ENCODE measurements at regions not wholly inside any gene's neighbourhood (a gene's known extent, or its start where the extent isn't known, plus 50 kb on each side); places are given as distances from the start of the nearest gene placed in this dataset.
"Not testable (repeated sequence)": the region's sequence is repeated elsewhere in the genome, so short reads cannot be mapped to it uniquely, and the experiment has no call there.

GRCh38 chr5:92633176-92633575, 947.8 kb downstream of the NR2F1-AS1 start:
- Histone ChIP-seq H3K27me3 (ENCODE audit: low read depth, low read length) (no peaks in the 10 kb centered on the region), H3K4me1 (ENCODE audit: low read length) (no peaks in the 10 kb centered on the region), H3K4me3 (ENCODE audit: low read length) (no peak overlapping the region), H3K9me3 (ENCODE audit: insufficient read depth, low read length) (no peaks in the 10 kb centered on the region), H3K27ac (ENCODE audit: low read length) (no peak overlapping the region), H3K4me2 (ENCODE audit: low read length) (no peak overlapping the region), H2AFZ (ENCODE audit: low read depth, low read length) (no peak overlapping the region), H3K9ac (ENCODE audit: low read length) (no peak overlapping the region), H3K36me3 (replicated peaks; ENCODE audit: low read depth, low read length) (no peaks in the 10 kb centered on the region), H4K20me1 (ENCODE audit: insufficient read depth, low read length) (no peaks in the 10 kb centered on the region), H3K79me2 (ENCODE audit: low read length) (no peaks in the 10 kb centered on the region)
- TF ChIP-seq, protein P1, sequence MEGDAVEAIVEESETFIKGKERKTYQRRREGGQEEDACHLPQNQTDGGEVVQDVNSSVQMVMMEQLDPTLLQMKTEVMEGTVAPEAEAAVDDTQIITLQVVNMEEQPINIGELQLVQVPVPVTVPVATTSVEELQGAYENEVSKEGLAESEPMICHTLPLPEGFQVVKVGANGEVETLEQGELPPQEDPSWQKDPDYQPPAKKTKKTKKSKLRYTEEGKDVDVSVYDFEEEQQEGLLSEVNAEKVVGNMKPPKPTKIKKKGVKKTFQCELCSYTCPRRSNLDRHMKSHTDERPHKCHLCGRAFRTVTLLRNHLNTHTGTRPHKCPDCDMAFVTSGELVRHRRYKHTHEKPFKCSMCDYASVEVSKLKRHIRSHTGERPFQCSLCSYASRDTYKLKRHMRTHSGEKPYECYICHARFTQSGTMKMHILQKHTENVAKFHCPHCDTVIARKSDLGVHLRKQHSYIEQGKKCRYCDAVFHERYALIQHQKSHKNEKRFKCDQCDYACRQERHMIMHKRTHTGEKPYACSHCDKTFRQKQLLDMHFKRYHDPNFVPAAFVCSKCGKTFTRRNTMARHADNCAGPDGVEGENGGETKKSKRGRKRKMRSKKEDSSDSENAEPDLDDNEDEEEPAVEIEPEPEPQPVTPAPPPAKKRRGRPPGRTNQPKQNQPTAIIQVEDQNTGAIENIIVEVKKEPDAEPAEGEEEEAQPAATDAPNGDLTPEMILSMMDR (IDR thresholded peaks at IDR 0.05; ENCODE audit: low read depth, low read length), result no peak
- TF ChIP-seq EZH2phosphoT487 (IDR thresholded peaks at IDR 0.05; ENCODE audit: low read depth), result no peak

GRCh38 chr5:92631237-92631701, 949.8 kb downstream of the NR2F1-AS1 start:
- not testable (repeated sequence) for H3K27me3 ChIP-seq (ENCODE audit: low read depth, low read length); H3K79me2 ChIP-seq (ENCODE audit: low read length); H3K9ac ChIP-seq (ENCODE audit: low read length)

GRCh38 chr5:92629574-92629973, 951.4 kb downstream of the NR2F1-AS1 start:
- no peak overlapping the region for H3K4me2 ChIP-seq (ENCODE audit: low read length)
- H3K9me3 ChIP-seq (ENCODE audit: insufficient read depth, low read length), result no peaks in the 10 kb centered on the region
- H3K4me3 ChIP-seq (ENCODE audit: low read length), result no peak overlapping the region
- no peaks in the 10 kb centered on the region for H4K20me1 ChIP-seq (ENCODE audit: insufficient read depth, low read length)
- H3K27ac ChIP-seq (ENCODE audit: low read length), result no peak overlapping the region
- TF ChIP-seq, protein P1 (IDR thresholded peaks at IDR 0.05; ENCODE audit: low read depth, low read length), result no peak
- no peak for TF ChIP-seq EZH2phosphoT487 (IDR thresholded peaks at IDR 0.05; ENCODE audit: low read depth)
- H3K27me3 ChIP-seq (ENCODE audit: low read depth, low read length), result no peaks in the 10 kb centered on the region
- H3K36me3 ChIP-seq (replicated peaks; ENCODE audit: low read depth, low read length), result no peaks in the 10 kb centered on the region
- no peak overlapping the region for H3K9ac ChIP-seq (ENCODE audit: low read length)
- H3K79me2 ChIP-seq (ENCODE audit: low read length), result no peaks in the 10 kb centered on the region
- no peaks in the 10 kb centered on the region for H3K4me1 ChIP-seq (ENCODE audit: low read length)
- H2AFZ ChIP-seq (ENCODE audit: low read depth, low read length), result no peak overlapping the region

More at GRCh38 chr5:92631237-92631701, 949.8 kb downstream of the NR2F1-AS1 start:
- not testable (repeated sequence) for H2AFZ ChIP-seq (ENCODE audit: low read depth, low read length); H3K4me1 ChIP-seq (ENCODE audit: low read length); H3K4me2 ChIP-seq (ENCODE audit: low read length); H3K27ac ChIP-seq (ENCODE audit: low read length); H3K4me3 ChIP-seq (ENCODE audit: low read length); H4K20me1 ChIP-seq (ENCODE audit: insufficient read depth, low read length); H3K9me3 ChIP-seq (ENCODE audit: insufficient read depth, low read length); H3K36me3 ChIP-seq (replicated peaks; ENCODE audit: low read depth, low read length)

- Histone ChIP-seq H3K27ac (ENCODE audit: low read length) (no peak overlapping the region), H3K4me2 (ENCODE audit: low read length) (no peak overlapping the region), H3K9ac (ENCODE audit: low read length) (no peak overlapping the region), H4K20me1 (ENCODE audit: insufficient read depth, low read length) (no peaks in the 10 kb centered on the region), H2AFZ (ENCODE audit: low read depth, low read length) (no peak overlapping the region), H3K4me3 (ENCODE audit: low read length) (no peak overlapping the region), H3K36me3 (replicated peaks; ENCODE audit: low read depth, low read length) (no peaks in the 10 kb centered on the region), H3K9me3 (ENCODE audit: insufficient read depth, low read length) (no peaks in the 10 kb centered on the region), H3K4me1 (ENCODE audit: low read length) (no peaks in the 10 kb centered on the region), H3K79me2 (ENCODE audit: low read length) (no peaks in the 10 kb centered on the region), H3K27me3 (ENCODE audit: low read depth, low read length) (no peaks in the 10 kb centered on the region)
- TF ChIP-seq EZH2phosphoT487 (IDR thresholded peaks at IDR 0.05; ENCODE audit: low read depth), result no peak
- TF ChIP-seq, protein P1 (IDR thresholded peaks at IDR 0.05; ENCODE audit: low read depth, low read length), result no peak
Observed at GRCh38 chr5:92629000-92629399, 952.0 kb downstream of the NR2F1-AS1 start.

DNA sequence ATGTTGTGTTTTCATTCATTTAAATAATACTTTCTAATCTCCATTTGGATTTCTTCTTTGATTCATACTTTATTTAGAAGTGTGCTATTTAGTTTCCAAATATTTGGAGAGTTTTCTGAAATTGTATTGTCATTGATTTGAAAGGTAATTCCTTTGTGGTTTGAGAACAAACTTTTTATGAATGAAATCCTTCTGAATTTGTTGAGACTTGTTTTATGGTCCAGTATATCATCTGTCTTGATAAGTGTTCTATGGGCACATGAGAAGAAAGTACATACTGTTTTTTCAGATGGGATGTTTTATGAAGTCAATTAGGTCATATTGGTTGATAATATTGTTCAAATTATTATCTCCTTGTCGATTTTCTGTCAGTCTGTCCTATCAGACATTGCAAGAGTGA, 953.8 kb downstream of the NR2F1-AS1 start:
- Histone ChIP-seq H3K4me2 (ENCODE audit: low read length) (no peak overlapping the region), H3K9me3 (ENCODE audit: insufficient read depth, low read length) (no peaks in the 10 kb centered on the region), H3K4me3 (ENCODE audit: low read length) (no peak overlapping the region), H3K4me1 (ENCODE audit: low read length) (no peaks in the 10 kb centered on the region), H4K20me1 (ENCODE audit: insufficient read depth, low read length) (no peaks in the 10 kb centered on the region), H3K36me3 (replicated peaks; ENCODE audit: low read depth, low read length) (no peaks in the 10 kb centered on the region), H3K27me3 (ENCODE audit: low read depth, low read length) (no peaks in the 10 kb centered on the region), H3K9ac (ENCODE audit: low read length) (no peak overlapping the region), H3K27ac (ENCODE audit: low read length) (no peak overlapping the region), H2AFZ (ENCODE audit: low read depth, low read length) (no peak overlapping the region), H3K79me2 (ENCODE audit: low read length) (no peaks in the 10 kb centered on the region)
- TF ChIP-seq, protein P1 (IDR thresholded peaks at IDR 0.05; ENCODE audit: low read depth, low read length), result no peak
- TF ChIP-seq EZH2phosphoT487 (IDR thresholded peaks at IDR 0.05; ENCODE audit: low read depth), result no peak

Data from OCI-LY3 (cell line).